Gastroesophageal sphincter (tissue), 3 donors: ENCODE measurements at regions not wholly inside any gene's neighbourhood (a gene's known extent, or its start where the extent isn't known, plus 50 kb on each side); places are given as distances from the start of the nearest gene placed in this dataset.

Experiments
- CTCF ChIP-seq, 4 experiments: fragments of 200-600 bp in 2 of 4; fragments of 450-650 bp in 2 of 4; sonication (generic) in 1 of 4; IDR thresholded peaks; one replicate each; pipeline ENCODE4 v1.5.1; 2017 to 2019; ENCODE audit warnings: antibody characterized with exemption in 4 of 4, mild to moderate bottlenecking in 2 of 4, moderate library complexity in 2 of 4
- EP300 ChIP-seq: sonication (generic); formaldehyde crosslinking; IDR thresholded peaks from one replicate; pipeline ENCODE4 v1.6.1; 2017; ENCODE audit warnings: antibody characterized with exemption, mild to moderate bottlenecking
- POLR2AphosphoS5 ChIP-seq: sonication (generic); formaldehyde crosslinking; IDR thresholded peaks from one replicate; pipeline ENCODE4 v1.6.1; 2017; ENCODE audit warnings: antibody characterized with exemption

- no peak for TF ChIP-seq CTCF (IDR thresholded peaks at IDR 0.05)
- no peak for TF ChIP-seq EP300
- no peak for TF ChIP-seq POLR2AphosphoS5
These were observed 219.3 kb upstream of the EEA1 start for GRCh38 chr12:93148412-93148811.
